SJCRH30 (cell line): ENCODE measurements at regions not wholly inside any gene's neighbourhood (a gene's known extent, or its start where the extent isn't known, plus 50 kb on each side); places are given as distances from the start of the nearest gene placed in this dataset.
A peak's percentile ranks its signal among the peaks of the same experiment; 100 is the strongest.

Experiments
- DNase-seq, 2 experiments: peaks; one replicate each; pipeline ENCODE4 v3.0.0-alpha.2; 2015 to 2020
- H3K27ac ChIP-seq: fragments of 250-450 bp; sonication (Bioruptor Pico); 2 replicates; pipeline ENCODE4 v1.5.1; 2020; ENCODE audit warnings: mild to moderate bottlenecking, moderate library complexity
- H3K27me3 ChIP-seq: fragments of 250-450 bp; sonication (Bioruptor Pico); 2 replicates; pipeline ENCODE4 v1.5.1; 2020; ENCODE audit warnings: mild to moderate bottlenecking, moderate library complexity
- H3K36me3 ChIP-seq: fragments of 250-450 bp; sonication (Bioruptor Pico); 2 replicates; pipeline ENCODE4 v1.5.1; 2020; ENCODE audit warnings: mild to moderate bottlenecking, moderate library complexity
- H3K4me1 ChIP-seq: fragments of 250-450 bp; sonication (Bioruptor Pico); 2 replicates; pipeline ENCODE4 v1.5.1; 2020; ENCODE audit warnings: mild to moderate bottlenecking, moderate library complexity
- H3K4me3 ChIP-seq: fragments of 250-450 bp; sonication (Bioruptor Pico); 2 replicates; pipeline ENCODE4 v1.5.1; 2020; ENCODE audit warnings: mild to moderate bottlenecking, moderate library complexity
- H3K9me3 ChIP-seq: fragments of 250-450 bp; sonication (Bioruptor Pico); replicated peaks from 2 replicates; pipeline ENCODE4 v1.5.1; 2020; ENCODE audit warnings: mild to moderate bottlenecking, moderate library complexity

- no peaks in the 10 kb centered on the region for H3K9me3 ChIP-seq
- no peaks in the 10 kb centered on the region for H3K36me3 ChIP-seq
- no peak overlapping the region for H3K27ac ChIP-seq
Measured at GRCh38 chr16:81164481-81164880, 68.3 kb upstream of the GCSH start.

GRCh38 chr16:81163671-81164070 lies 67.5 kb upstream of the GCSH start:
- Histone ChIP-seq H3K4me3 (no peak overlapping the region), H3K9me3 (no peaks in the 10 kb centered on the region), H3K27me3 (no peaks in the 10 kb centered on the region), H3K27ac (no peak overlapping the region), H3K4me1 (no peaks in the 10 kb centered on the region; the same call in 1 of the 2 replicates), H3K36me3 (no peaks in the 10 kb centered on the region)
- DNase-seq = no peak

More at GRCh38 chr16:81164481-81164880, 68.3 kb upstream of the GCSH start:
- Histone ChIP-seq H3K27me3 (no peaks in the 10 kb centered on the region), H3K4me3 (no peak overlapping the region), H3K4me1 (no peaks in the 10 kb centered on the region; the same call in 1 of the 2 replicates)
- DNase-seq = no peak

- Histone ChIP-seq H3K9me3 (no peaks in the 10 kb centered on the region), H3K27ac (peak overlapping the region; percentile 55)
- peak; percentile 50 to 69 for DNase-seq
Measured at GRCh38 chr16:81158964-81159363, 62.8 kb upstream of the GCSH start.

GRCh38 chr16:81155769-81156168 lies 59.6 kb upstream of the GCSH start:
- no peaks in the 10 kb centered on the region; the same call in 1 of the 2 replicates for H3K4me1 ChIP-seq
- no peaks in the 10 kb centered on the region for H3K27me3 ChIP-seq
- H3K36me3 ChIP-seq = no peaks in the 10 kb centered on the region
- no peak for DNase-seq
- no peak overlapping the region for H3K4me3 ChIP-seq
- H3K9me3 ChIP-seq = no peaks in the 10 kb centered on the region
- H3K27ac ChIP-seq = no peak overlapping the region

More at GRCh38 chr16:81158964-81159363, 62.8 kb upstream of the GCSH start:
- no peaks in the 10 kb centered on the region for H3K27me3 ChIP-seq
- no peaks in the 10 kb centered on the region; the same call in 1 of the 2 replicates for H3K4me1 ChIP-seq
- no peaks in the 10 kb centered on the region for H3K36me3 ChIP-seq
- H3K4me3 ChIP-seq = no peak overlapping the region

GRCh38 chr16:81151648-81152310 lies 55.6 kb upstream of the GCSH start:
- H3K9me3 ChIP-seq = no peaks in the 10 kb centered on the region
- H3K4me3 ChIP-seq = no peak overlapping the region
- no peaks in the 10 kb centered on the region for H3K27me3 ChIP-seq
- H3K4me1 ChIP-seq = no peaks in the 10 kb centered on the region
- H3K36me3 ChIP-seq = no peaks in the 10 kb centered on the region
- no peak overlapping the region for H3K27ac ChIP-seq
- DNase-seq = no peak

GRCh38 chr16:81149614-81150013 lies 53.4 kb upstream of the GCSH start:
- H3K27me3 ChIP-seq = no peaks in the 10 kb centered on the region
- DNase-seq = no peak
- H3K9me3 ChIP-seq = no peaks in the 10 kb centered on the region
- no peaks in the 10 kb centered on the region for H3K4me1 ChIP-seq
- H3K27ac ChIP-seq = no peak overlapping the region
- no peak overlapping the region for H3K4me3 ChIP-seq
- no peaks in the 10 kb centered on the region for H3K36me3 ChIP-seq

- no peaks in the 10 kb centered on the region for H3K36me3 ChIP-seq
- no peaks in the 10 kb centered on the region for H3K9me3 ChIP-seq
- H3K4me1 ChIP-seq = no peaks in the 10 kb centered on the region
- H3K27ac ChIP-seq = no peak overlapping the region
- H3K27me3 ChIP-seq = no peaks in the 10 kb centered on the region
- no peak for DNase-seq
- no peak overlapping the region for H3K4me3 ChIP-seq
Measured at GRCh38 chr16:81148277-81148676, 52.1 kb upstream of the GCSH start.
